ENCODE measurements at regions not wholly inside any gene's neighbourhood (a gene's known extent, or its start where the extent isn't known, plus 50 kb on each side); places are given as distances from the start of the nearest gene placed in this dataset.

DNA sequence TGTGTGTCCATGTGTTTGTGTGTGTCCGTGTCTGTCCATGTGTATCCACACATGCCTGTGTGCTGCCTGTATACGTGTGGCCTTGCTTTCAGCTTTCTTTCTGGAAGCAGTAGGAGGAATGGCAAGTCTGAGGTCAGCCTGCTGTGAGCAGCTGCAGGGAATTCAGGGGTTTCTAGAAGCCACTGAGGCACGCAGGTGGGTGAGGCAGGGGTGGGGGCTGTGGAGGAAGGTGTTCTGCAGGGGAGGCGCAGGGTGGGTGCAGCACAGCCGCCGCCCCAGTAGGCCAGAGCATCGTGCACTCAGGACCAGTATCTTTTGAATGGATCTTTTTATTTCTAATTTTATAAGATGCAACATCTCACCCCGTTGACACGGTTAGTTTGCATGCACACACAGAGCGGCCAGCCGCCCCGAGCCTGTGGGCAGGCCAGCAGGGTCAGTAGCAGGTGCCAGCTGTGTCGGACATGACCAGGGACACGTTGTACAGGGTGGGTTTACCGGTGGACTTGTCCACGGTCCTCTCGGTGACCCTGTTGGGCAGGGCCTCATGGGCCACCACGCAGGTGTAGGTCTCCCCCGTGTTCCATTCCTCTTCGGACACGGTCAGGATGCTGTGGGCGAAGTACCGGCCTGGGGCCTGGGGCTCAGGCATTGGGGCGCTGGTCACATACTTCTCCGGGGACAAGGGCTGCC, 327.7 kb downstream of the TMEM121 start:
- TF ChIP-seq POLR2A (IDR thresholded peaks at IDR 0.05; ENCODE audit: low read depth, low read length), result no peak
- no peak for TF ChIP-seq POLR2AphosphoS5 (IDR thresholded peaks at IDR 0.05; ENCODE audit: low read depth, low read length)
- TF ChIP-seq PAX5 (IDR thresholded peaks at IDR 0.05; ENCODE audit: insufficient read depth, low read length, severe bottlenecking), result no peak
- no peak for TF ChIP-seq TAF1 (IDR thresholded peaks at IDR 0.05; ENCODE audit: low read depth, low read length)
- TF ChIP-seq SPI1 (IDR thresholded peaks at IDR 0.05; ENCODE audit: low read depth, low read length), result no peak
- no peak; the same call in none of the 2 replicates for TF ChIP-seq POU2F2 (IDR thresholded peaks at IDR 0.05; ENCODE audit: low read depth, low read length)
